ENCODE measurements at regions not wholly inside any gene's neighbourhood (a gene's known extent, or its start where the extent isn't known, plus 50 kb on each side); places are given as distances from the start of the nearest gene placed in this dataset.

DNA sequence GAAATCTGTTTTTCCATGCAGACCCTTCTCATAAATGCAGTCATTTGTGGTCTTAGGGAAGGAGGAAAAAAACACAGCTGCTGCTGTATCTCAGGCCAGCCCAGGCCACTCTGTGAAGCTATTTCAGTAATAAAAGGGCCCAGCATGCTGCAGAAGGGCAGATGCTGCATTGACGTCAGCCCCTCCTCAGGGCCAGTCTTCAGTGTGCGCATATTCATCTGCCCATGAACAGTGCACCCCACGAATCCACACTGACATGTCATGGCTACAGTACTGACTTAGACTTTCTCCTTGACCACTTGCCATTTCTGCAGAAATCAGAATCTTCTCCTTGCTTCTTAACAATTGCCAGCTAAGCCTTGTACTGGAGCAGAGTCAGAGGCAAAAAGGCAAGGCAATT, 304.7 kb downstream of the GABRG2 start:
- TF ChIP-seq, protein P1, sequence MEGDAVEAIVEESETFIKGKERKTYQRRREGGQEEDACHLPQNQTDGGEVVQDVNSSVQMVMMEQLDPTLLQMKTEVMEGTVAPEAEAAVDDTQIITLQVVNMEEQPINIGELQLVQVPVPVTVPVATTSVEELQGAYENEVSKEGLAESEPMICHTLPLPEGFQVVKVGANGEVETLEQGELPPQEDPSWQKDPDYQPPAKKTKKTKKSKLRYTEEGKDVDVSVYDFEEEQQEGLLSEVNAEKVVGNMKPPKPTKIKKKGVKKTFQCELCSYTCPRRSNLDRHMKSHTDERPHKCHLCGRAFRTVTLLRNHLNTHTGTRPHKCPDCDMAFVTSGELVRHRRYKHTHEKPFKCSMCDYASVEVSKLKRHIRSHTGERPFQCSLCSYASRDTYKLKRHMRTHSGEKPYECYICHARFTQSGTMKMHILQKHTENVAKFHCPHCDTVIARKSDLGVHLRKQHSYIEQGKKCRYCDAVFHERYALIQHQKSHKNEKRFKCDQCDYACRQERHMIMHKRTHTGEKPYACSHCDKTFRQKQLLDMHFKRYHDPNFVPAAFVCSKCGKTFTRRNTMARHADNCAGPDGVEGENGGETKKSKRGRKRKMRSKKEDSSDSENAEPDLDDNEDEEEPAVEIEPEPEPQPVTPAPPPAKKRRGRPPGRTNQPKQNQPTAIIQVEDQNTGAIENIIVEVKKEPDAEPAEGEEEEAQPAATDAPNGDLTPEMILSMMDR (optimal IDR thresholded peaks at IDR 0.05 in 1 of 3, IDR thresholded peaks at IDR 0.05 in 1 of 3, conservative IDR thresholded peaks at IDR 0.05 in 1 of 3; ENCODE audit: extremely low read depth in 1 of 3, insufficient read depth in 2 of 3, low read length in 3 of 3), result no peak
- no peak for TF ChIP-seq EZH2 (IDR thresholded peaks at IDR 0.05; ENCODE audit: low read length)

Data from keratinocyte (primary cell).